Natural killer cell (primary cell): ENCODE measurements at regions not wholly inside any gene's neighbourhood (a gene's known extent, or its start where the extent isn't known, plus 50 kb on each side); places are given as distances from the start of the nearest gene placed in this dataset.

ENCODE experiments used
- ATAC-seq, 3 donors: fragments of 150-1000 bp in 2 of 3; fragments of 200-7000 bp in 1 of 3; cut with Tn5 transposase; 1 replicate in 1 of 3; 2 replicates in 2 of 3; pipeline ENCODE4 v1.10.0; 2021; ENCODE audit warnings: mild to moderate bottlenecking in 2 of 3, moderate library complexity in 2 of 3
- DNase-seq, 2 donors: peaks; one replicate each; pipeline versions ENCODE4 v3.0.0 to v3.0.0-alpha.2; 2013 to 2021; ENCODE audit warnings: mixed read lengths in 1 of 2
- H3K27ac ChIP-seq: one replicate; pipeline ENCODE4 v1.5.1; 2013; ENCODE audit warnings: mild to moderate bottlenecking, low read length
- H3K27me3 ChIP-seq: one replicate; pipeline ENCODE4 v1.6.1; 2013; ENCODE audit warnings: low read length; ENCODE audit not compliant: control insufficient read depth, insufficient read depth
- H3K36me3 ChIP-seq: one replicate; pipeline ENCODE4 v1.6.1; 2013; ENCODE audit warnings: low read length; ENCODE audit not compliant: control insufficient read depth, insufficient read depth
- H3K4me1 ChIP-seq: one replicate; pipeline ENCODE4 v1.6.1; 2013; ENCODE audit warnings: low read length; ENCODE audit not compliant: control insufficient read depth, insufficient read depth
- H3K4me3 ChIP-seq: one replicate; pipeline ENCODE4 v1.5.1; 2013; ENCODE audit warnings: low read length
- H3K9me3 ChIP-seq: one replicate; pipeline ENCODE4 v1.6.1; 2013; ENCODE audit warnings: low read length; ENCODE audit not compliant: control insufficient read depth, insufficient read depth
- H3K27ac Mint-ChIP-seq, 2 donors: one replicate each; pipeline ENCODE4 v1.8.0; 2022; ENCODE audit warnings: mild to moderate bottlenecking in 2 of 2, mixed read lengths in 2 of 2, moderate library complexity in 1 of 2
- H3K27me3 Mint-ChIP-seq, 2 donors: one replicate each; pipeline ENCODE4 v1.8.0; 2022; ENCODE audit warnings: low read depth in 2 of 2, mixed read lengths in 2 of 2
- H3K36me3 Mint-ChIP-seq: one replicate; pipeline ENCODE4 v1.8.0; 2022; ENCODE audit warnings: mixed read lengths
- H3K4me1 Mint-ChIP-seq, 2 donors: one replicate each; pipeline ENCODE4 v1.8.0; 2022; ENCODE audit warnings: mixed read lengths in 2 of 2
- H3K4me3 Mint-ChIP-seq: one replicate; pipeline ENCODE4 v1.8.0; 2022; ENCODE audit warnings: mild to moderate bottlenecking, moderate library complexity, mixed read lengths
- H3K9me3 Mint-ChIP-seq, 2 donors: one replicate each; pipeline ENCODE4 v1.8.0; 2022; ENCODE audit warnings: mixed read lengths in 2 of 2
- WGBS: methylation state at CpG from one replicate; pipeline ENCODE4 v1.1.7; 2013; ENCODE audit warnings: missing lambda C conversion rate; ENCODE audit not compliant: insufficient coverage; 5-methylcytosine and 5-hydroxymethylcytosine counted together
- intact Hi-C: fragments of 100-400 bp; cut with micrococcal nuclease; formaldehyde crosslinking; loops from one replicate; pipeline ENCODE4 v1.14.2; 2022
- TF ChIP-seq, protein P1 (sequence below): fragments of 200-600 bp; IDR thresholded peaks from one replicate; pipeline ENCODE4 v1.8.0; 2022; ENCODE audit warnings: antibody characterized with exemption

DNA sequence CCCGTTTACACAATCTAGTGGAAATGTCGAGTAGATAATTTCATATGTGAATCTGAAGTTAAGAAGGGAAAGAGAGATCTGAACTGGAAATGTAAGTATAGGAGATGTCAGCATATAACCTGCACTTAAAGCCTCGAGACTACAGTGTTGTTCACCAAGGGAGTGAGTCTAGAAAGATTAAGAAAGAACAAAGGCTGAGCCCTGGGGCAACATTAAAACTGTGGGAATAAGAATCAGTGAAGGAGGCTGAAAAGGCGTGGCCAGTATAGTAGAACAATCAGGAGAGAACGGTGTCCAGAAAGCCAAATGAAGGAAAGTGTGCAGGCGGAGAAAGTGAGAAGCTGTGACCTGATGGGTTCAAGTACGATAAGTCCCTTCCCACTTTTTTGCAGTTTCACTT, 118.8 kb upstream of the TENM3 start:
- H3K36me3 Mint-ChIP-seq: no peaks in the 10 kb centered on the region
- ATAC-seq: no peak

DNA sequence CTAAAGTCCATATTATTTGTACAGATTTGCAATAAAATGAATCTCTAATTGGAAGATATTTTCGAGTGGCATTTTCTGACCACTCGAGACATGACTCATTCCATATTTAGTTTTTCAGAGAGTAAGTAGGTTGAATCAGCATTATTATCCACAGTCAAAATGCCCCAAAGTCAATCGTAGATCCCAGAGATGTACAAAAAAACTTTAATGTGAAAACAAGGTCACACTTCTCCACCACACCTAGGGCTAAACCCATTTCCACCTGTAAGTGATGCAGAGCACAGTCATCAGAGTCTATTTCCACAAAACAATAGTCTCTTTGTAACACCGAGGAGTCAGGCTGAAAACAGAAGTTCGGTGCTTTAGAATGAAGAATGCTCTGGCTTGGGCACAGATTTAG, 117.1 kb upstream of the TENM3 start:
- Histone ChIP-seq H3K27ac (no peak overlapping the region), H3K4me3 (no peak overlapping the region), H3K27me3 (no peaks in the 10 kb centered on the region), H3K36me3 (no peaks in the 10 kb centered on the region), H3K4me1 (no peaks in the 10 kb centered on the region), H3K9me3 (peaks cover 3% of the 10 kb centered on the region)
- DNase-seq (no peak), ATAC-seq (no peak)
- intact Hi-C loops: no loop called here
- H3K27ac Mint-ChIP-seq: no peak overlapping the region
- H3K27me3 Mint-ChIP-seq: no peaks in the 10 kb centered on the region
- TF ChIP-seq, protein P1, sequence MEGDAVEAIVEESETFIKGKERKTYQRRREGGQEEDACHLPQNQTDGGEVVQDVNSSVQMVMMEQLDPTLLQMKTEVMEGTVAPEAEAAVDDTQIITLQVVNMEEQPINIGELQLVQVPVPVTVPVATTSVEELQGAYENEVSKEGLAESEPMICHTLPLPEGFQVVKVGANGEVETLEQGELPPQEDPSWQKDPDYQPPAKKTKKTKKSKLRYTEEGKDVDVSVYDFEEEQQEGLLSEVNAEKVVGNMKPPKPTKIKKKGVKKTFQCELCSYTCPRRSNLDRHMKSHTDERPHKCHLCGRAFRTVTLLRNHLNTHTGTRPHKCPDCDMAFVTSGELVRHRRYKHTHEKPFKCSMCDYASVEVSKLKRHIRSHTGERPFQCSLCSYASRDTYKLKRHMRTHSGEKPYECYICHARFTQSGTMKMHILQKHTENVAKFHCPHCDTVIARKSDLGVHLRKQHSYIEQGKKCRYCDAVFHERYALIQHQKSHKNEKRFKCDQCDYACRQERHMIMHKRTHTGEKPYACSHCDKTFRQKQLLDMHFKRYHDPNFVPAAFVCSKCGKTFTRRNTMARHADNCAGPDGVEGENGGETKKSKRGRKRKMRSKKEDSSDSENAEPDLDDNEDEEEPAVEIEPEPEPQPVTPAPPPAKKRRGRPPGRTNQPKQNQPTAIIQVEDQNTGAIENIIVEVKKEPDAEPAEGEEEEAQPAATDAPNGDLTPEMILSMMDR: no peak
- WGBS: 90% methylated on average over 3 of the region's 5 CpGs
- H3K36me3 Mint-ChIP-seq: no peaks in the 10 kb centered on the region
- H3K4me3 Mint-ChIP-seq: no peak overlapping the region
- H3K4me1 Mint-ChIP-seq: no peaks in the 10 kb centered on the region
- peaks cover 11 to 14% of the 10 kb centered on the region in 2 donors for H3K9me3 Mint-ChIP-seq

More for the DNA sequence above, 118.8 kb upstream of the TENM3 start:
- peaks cover 18 to 20% of the 10 kb centered on the region in 2 donors for H3K9me3 Mint-ChIP-seq
- no peak overlapping the region for H3K4me3 Mint-ChIP-seq
- H3K27me3 Mint-ChIP-seq: no peaks in the 10 kb centered on the region
- no peak overlapping the region for H3K27ac Mint-ChIP-seq
- intact Hi-C loops: no loop called here
- TF ChIP-seq, protein P1: no peak
- no peaks in the 10 kb centered on the region for H3K36me3 ChIP-seq
- no peaks in the 10 kb centered on the region for H3K4me1 ChIP-seq
- peaks cover 3% of the 10 kb centered on the region for H3K9me3 ChIP-seq
- H3K4me3 ChIP-seq: no peak overlapping the region
- no peak overlapping the region for H3K27ac ChIP-seq
- DNase-seq: no peak
- 86% methylated on average over 7 of the region's 7 CpGs for WGBS
- no peaks in the 10 kb centered on the region for H3K27me3 ChIP-seq
- no peaks in the 10 kb centered on the region for H3K4me1 Mint-ChIP-seq

DNA sequence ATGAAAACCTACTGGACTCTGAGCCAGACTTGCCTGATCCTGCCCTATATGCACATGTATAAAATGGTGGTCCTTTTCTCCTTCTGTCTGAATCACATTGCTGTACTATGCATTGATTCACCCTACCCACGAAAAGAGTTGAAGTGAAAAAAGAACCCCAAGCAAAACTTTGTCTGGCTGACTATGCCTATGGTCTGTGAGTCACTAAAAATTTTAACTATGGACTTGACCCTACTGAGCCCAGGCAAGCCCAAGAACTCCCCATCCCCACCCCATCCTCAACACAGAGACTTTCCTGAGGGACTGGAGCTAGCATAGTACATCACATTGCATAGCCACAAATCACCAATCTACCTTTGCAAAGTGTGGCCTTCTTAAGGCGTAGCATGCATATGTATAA, 116.6 kb upstream of the TENM3 start:
- TF ChIP-seq, protein P1: no peak
- no peak for ATAC-seq
- H3K27me3 Mint-ChIP-seq: no peaks in the 10 kb centered on the region
- Histone ChIP-seq H3K27ac (no peak overlapping the region), H3K36me3 (no peaks in the 10 kb centered on the region), H3K4me3 (no peak overlapping the region), H3K9me3 (peaks cover 3% of the 10 kb centered on the region), H3K4me1 (no peaks in the 10 kb centered on the region), H3K27me3 (no peaks in the 10 kb centered on the region)
- H3K4me1 Mint-ChIP-seq: no peaks in the 10 kb centered on the region
- intact Hi-C loops: no loop called here
- 83% methylated on average over 2 of the region's 2 CpGs for WGBS
- no peaks in the 10 kb centered on the region for H3K36me3 Mint-ChIP-seq
- no peak for DNase-seq
- H3K4me3 Mint-ChIP-seq: no peak overlapping the region
- peaks cover 11 to 14% of the 10 kb centered on the region in 2 donors for H3K9me3 Mint-ChIP-seq
- no peak overlapping the region for H3K27ac Mint-ChIP-seq

DNA sequence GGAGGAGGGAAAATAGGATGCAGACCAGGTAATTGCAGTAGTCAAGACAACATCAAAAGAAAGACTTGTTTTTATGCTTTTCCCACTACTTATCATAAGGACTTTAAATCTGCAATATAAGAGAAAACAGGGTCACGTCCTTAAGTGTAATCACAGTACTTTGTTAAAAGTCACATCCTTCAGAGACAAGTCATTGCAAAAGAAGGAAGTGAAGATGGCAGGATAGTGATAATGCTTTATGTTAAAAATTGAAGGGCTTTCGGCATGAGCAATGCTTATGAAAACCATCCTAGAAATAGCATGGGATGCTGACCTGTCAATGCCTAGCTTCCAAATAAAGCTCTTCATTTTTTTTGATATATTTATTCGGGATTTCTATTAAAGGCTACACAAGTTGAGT, 110.2 kb upstream of the TENM3 start:
- no peaks in the 10 kb centered on the region for H3K4me1 ChIP-seq
- ATAC-seq (no peak), DNase-seq (no peak)
- no peaks in the 10 kb centered on the region for H3K9me3 ChIP-seq
- no peak overlapping the region for H3K4me3 ChIP-seq
- H3K36me3 ChIP-seq: no peaks in the 10 kb centered on the region
- intact Hi-C loops: no loop called here
- no peak overlapping the region for H3K27ac Mint-ChIP-seq
- 83% methylated on average over 2 of the region's 3 CpGs for WGBS
- H3K27ac ChIP-seq: no peak overlapping the region
- no peaks in the 10 kb centered on the region for H3K4me1 Mint-ChIP-seq
- no peak overlapping the region for H3K4me3 Mint-ChIP-seq
- H3K9me3 Mint-ChIP-seq: peaks cover 3 to 6% of the 10 kb centered on the region in 2 donors
- peaks cover 7 to 10% of the 10 kb centered on the region in 2 donors for H3K27me3 Mint-ChIP-seq
- no peaks in the 10 kb centered on the region for H3K36me3 Mint-ChIP-seq
- H3K27me3 ChIP-seq: peaks cover 5% of the 10 kb centered on the region
- TF ChIP-seq, protein P1: no peak
